ENCODE measurements at regions not wholly inside any gene's neighbourhood (a gene's known extent, or its start where the extent isn't known, plus 50 kb on each side); places are given as distances from the start of the nearest gene placed in this dataset.

DNA sequence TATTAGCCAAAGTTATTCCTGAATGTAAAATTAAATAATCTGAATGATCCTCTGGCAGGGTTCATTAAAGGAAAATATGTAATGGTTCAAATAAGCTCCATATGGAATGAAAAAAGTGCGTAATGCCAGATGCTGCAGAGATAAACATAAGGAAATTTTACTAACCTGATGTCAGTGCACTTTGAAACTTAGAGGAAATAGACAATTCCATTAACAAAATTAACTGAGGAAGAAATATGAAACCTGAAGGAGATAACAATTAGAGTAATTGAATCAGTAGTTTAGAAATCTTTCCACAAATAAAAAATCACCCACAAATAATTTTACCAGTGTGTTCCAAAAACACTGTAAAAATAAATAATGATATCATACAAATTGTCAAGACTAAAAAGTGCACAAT is 387.5 kb downstream of the GRIA2 start:
- no peak overlapping the region for H3K18ac ChIP-seq (ENCODE audit: low read length)
- H3K27me3 ChIP-seq (ENCODE audit: insufficient read depth, low read length) = no peaks in the 10 kb centered on the region
- no peak overlapping the region for H3K14ac ChIP-seq (ENCODE audit: low read length)
- no peak overlapping the region for H4K8ac ChIP-seq (ENCODE audit: low read depth, low read length)
- H3K9ac ChIP-seq (ENCODE audit: low read length) = no peak overlapping the region
- H3K79me1 ChIP-seq (ENCODE audit: low read length) = no peaks in the 10 kb centered on the region
- no peak overlapping the region for H3K4me2 ChIP-seq (ENCODE audit: low read length)
- H3K79me2 ChIP-seq (ENCODE audit: control insufficient read depth, insufficient read depth, low read length, poor library complexity) = no peaks in the 10 kb centered on the region
- no peaks in the 10 kb centered on the region for H3K4me1 ChIP-seq (ENCODE audit: control insufficient read depth in 1 of 2, insufficient read depth in 2 of 2, low read length in 2 of 2)
- no peak for DNase-seq
- no peak overlapping the region for H3K27ac ChIP-seq (ENCODE audit: low read depth, low read length)
- no CpG with 5 or more reads among the region's 1 CpG for WGBS (ENCODE audit: extremely low coverage, insufficient coverage, insufficient read length)
- H2AK5ac ChIP-seq (ENCODE audit: low read length) = no peak overlapping the region
- no peak overlapping the region for H2BK5ac ChIP-seq (ENCODE audit: low read depth, low read length, poor library complexity)
- H4K91ac ChIP-seq (ENCODE audit: low read depth, low read length) = no peak overlapping the region
- no peak overlapping the region for H3K4ac ChIP-seq (ENCODE audit: low read depth, low read length)
- no peak overlapping the region for H2BK120ac ChIP-seq (ENCODE audit: insufficient read depth, low read length, poor library complexity)
- no peak overlapping the region for H2AFZ ChIP-seq (ENCODE audit: insufficient read depth, low read length, poor library complexity)
- H4K12ac ChIP-seq (ENCODE audit: low read depth, low read length) = no peak overlapping the region
- H3K23ac ChIP-seq (ENCODE audit: low read length) = no peak overlapping the region
- H2BK12ac ChIP-seq (ENCODE audit: low read length) = no peak overlapping the region
- no peaks in the 10 kb centered on the region for H3K36me3 ChIP-seq (ENCODE audit: control insufficient read depth in 1 of 2, insufficient read depth in 2 of 2, low read length in 2 of 2)
- H3K9me3 ChIP-seq (ENCODE audit: insufficient read depth, low read depth, low read length) = no peaks in the 10 kb centered on the region
- no peak overlapping the region for H3K4me3 ChIP-seq (ENCODE audit: low read depth, low read length)

DNA sequence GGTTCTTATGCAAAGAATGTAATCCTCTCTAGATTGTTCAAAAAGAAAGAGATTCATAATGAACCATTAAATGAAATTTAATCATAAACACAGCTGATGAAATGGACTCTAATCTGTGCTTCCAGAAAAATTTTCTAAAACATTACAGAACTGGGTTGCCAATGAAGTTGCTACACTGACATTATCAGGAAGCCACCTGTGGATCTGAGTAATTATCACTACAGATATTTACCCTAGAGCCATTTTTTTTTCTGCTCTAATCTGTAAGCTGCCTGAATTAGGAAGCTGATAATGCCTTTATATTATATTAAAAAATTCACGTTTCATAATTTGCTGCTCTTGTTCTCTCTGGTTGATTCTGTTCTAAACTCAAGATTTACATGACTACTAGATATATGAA is 380.1 kb downstream of the GRIA2 start:
- WGBS (ENCODE audit: extremely low coverage, insufficient coverage, insufficient read length) = no CpG with 5 or more reads among the region's 1 CpG
- Histone ChIP-seq H3K4ac (ENCODE audit: low read depth, low read length) (no peak overlapping the region), H3K27me3 (ENCODE audit: insufficient read depth, low read length) (no peaks in the 10 kb centered on the region)

GRCh38 chr4:157591245-157591644 is 370.7 kb downstream of the GRIA2 start:
- Histone ChIP-seq H3K9me3 (ENCODE audit: insufficient read depth, low read depth, low read length) (peaks cover 1% of the 10 kb centered on the region), H2AK5ac (ENCODE audit: low read length) (no peak overlapping the region), H3K18ac (ENCODE audit: low read length) (no peak overlapping the region), H2BK120ac (ENCODE audit: insufficient read depth, low read length, poor library complexity) (no peak overlapping the region), H3K36me3 (ENCODE audit: control insufficient read depth in 1 of 2, insufficient read depth in 2 of 2, low read length in 2 of 2) (no peaks in the 10 kb centered on the region), H3K4me1 (ENCODE audit: control insufficient read depth in 1 of 2, insufficient read depth in 2 of 2, low read length in 2 of 2) (no peaks in the 10 kb centered on the region), H3K14ac (ENCODE audit: low read length) (no peak overlapping the region), H2BK5ac (ENCODE audit: low read depth, low read length, poor library complexity) (no peak overlapping the region), H4K12ac (ENCODE audit: low read depth, low read length) (no peak overlapping the region), H3K4me3 (ENCODE audit: low read depth, low read length) (no peak overlapping the region), H3K27ac (ENCODE audit: low read depth, low read length) (no peak overlapping the region), H3K9ac (ENCODE audit: low read length) (no peak overlapping the region), H2BK12ac (ENCODE audit: low read length) (no peak overlapping the region), H4K8ac (ENCODE audit: low read depth, low read length) (no peak overlapping the region), H3K79me2 (ENCODE audit: control insufficient read depth, insufficient read depth, low read length, poor library complexity) (no peaks in the 10 kb centered on the region), H3K27me3 (ENCODE audit: insufficient read depth, low read length) (no peaks in the 10 kb centered on the region), H3K23ac (ENCODE audit: low read length) (no peak overlapping the region), H3K4me2 (ENCODE audit: low read length) (no peak overlapping the region), H2AFZ (ENCODE audit: insufficient read depth, low read length, poor library complexity) (no peak overlapping the region), H3K79me1 (ENCODE audit: low read length) (no peaks in the 10 kb centered on the region), H3K4ac (ENCODE audit: low read depth, low read length) (no peak overlapping the region), H4K91ac (ENCODE audit: low read depth, low read length) (no peak overlapping the region)
- no peak for DNase-seq

More for the DNA sequence above, 380.1 kb downstream of the GRIA2 start:
- H3K9ac ChIP-seq (ENCODE audit: low read length) = no peak overlapping the region
- no peak overlapping the region for H3K4me3 ChIP-seq (ENCODE audit: low read depth, low read length)
- no peak overlapping the region for H2AK5ac ChIP-seq (ENCODE audit: low read length)
- H3K4me2 ChIP-seq (ENCODE audit: low read length) = no peak overlapping the region
- no peak overlapping the region for H2BK120ac ChIP-seq (ENCODE audit: insufficient read depth, low read length, poor library complexity)
- no peak overlapping the region for H2BK12ac ChIP-seq (ENCODE audit: low read length)
- H3K18ac ChIP-seq (ENCODE audit: low read length) = no peak overlapping the region
- no peak overlapping the region for H3K14ac ChIP-seq (ENCODE audit: low read length)
- H2BK5ac ChIP-seq (ENCODE audit: low read depth, low read length, poor library complexity) = no peak overlapping the region
- H4K8ac ChIP-seq (ENCODE audit: low read depth, low read length) = no peak overlapping the region
- no peaks in the 10 kb centered on the region for H3K36me3 ChIP-seq (ENCODE audit: control insufficient read depth in 1 of 2, insufficient read depth in 2 of 2, low read length in 2 of 2)
- H3K79me2 ChIP-seq (ENCODE audit: control insufficient read depth, insufficient read depth, low read length, poor library complexity) = no peaks in the 10 kb centered on the region
- no peaks in the 10 kb centered on the region for H3K79me1 ChIP-seq (ENCODE audit: low read length)
- H4K12ac ChIP-seq (ENCODE audit: low read depth, low read length) = no peak overlapping the region
- no peak overlapping the region for H3K23ac ChIP-seq (ENCODE audit: low read length)
- no peak for DNase-seq
- H3K9me3 ChIP-seq (ENCODE audit: insufficient read depth, low read depth, low read length) = no peaks in the 10 kb centered on the region
- no peak overlapping the region for H3K27ac ChIP-seq (ENCODE audit: low read depth, low read length)
- H3K4me1 ChIP-seq (ENCODE audit: control insufficient read depth in 1 of 2, insufficient read depth in 2 of 2, low read length in 2 of 2) = no peaks in the 10 kb centered on the region
- no peak overlapping the region for H4K91ac ChIP-seq (ENCODE audit: low read depth, low read length)
- no peak overlapping the region for H2AFZ ChIP-seq (ENCODE audit: insufficient read depth, low read length, poor library complexity)

DNA sequence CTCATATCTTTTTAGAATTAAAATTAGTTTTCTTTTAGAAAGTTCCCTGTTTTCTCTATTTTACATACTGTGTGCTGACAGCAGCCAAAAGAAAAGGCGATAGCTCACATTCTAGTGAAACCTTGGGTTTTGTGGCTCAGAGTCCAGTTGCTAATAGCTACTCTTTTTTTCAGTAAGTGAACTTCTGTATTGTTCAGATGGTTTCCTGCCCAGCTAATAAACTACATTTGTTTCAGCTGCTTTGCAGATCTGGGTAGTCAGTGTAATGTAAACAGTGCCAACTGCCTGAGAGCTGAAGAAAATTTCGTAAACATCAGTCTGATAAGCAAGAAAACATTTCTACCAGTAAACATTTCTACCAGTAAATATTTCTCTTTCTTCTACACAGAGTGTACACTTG is 370.2 kb downstream of the GRIA2 start:
- no peak overlapping the region for H4K91ac ChIP-seq (ENCODE audit: low read depth, low read length)
- WGBS (ENCODE audit: extremely low coverage, insufficient coverage, insufficient read length) = no CpG with 5 or more reads among the region's 2 CpGs
- H2AK5ac ChIP-seq (ENCODE audit: low read length) = no peak overlapping the region
- no peaks in the 10 kb centered on the region for H3K4me1 ChIP-seq (ENCODE audit: control insufficient read depth in 1 of 2, insufficient read depth in 2 of 2, low read length in 2 of 2)
- H4K12ac ChIP-seq (ENCODE audit: low read depth, low read length) = no peak overlapping the region
- H3K14ac ChIP-seq (ENCODE audit: low read length) = no peak overlapping the region
- no peak overlapping the region for H3K4ac ChIP-seq (ENCODE audit: low read depth, low read length)
- no peak overlapping the region for H2AFZ ChIP-seq (ENCODE audit: insufficient read depth, low read length, poor library complexity)
- no peak for DNase-seq
- H3K4me2 ChIP-seq (ENCODE audit: low read length) = no peak overlapping the region
- no peak overlapping the region for H2BK120ac ChIP-seq (ENCODE audit: insufficient read depth, low read length, poor library complexity)
- peaks cover 1% of the 10 kb centered on the region for H3K9me3 ChIP-seq (ENCODE audit: insufficient read depth, low read depth, low read length)
- no peaks in the 10 kb centered on the region for H3K27me3 ChIP-seq (ENCODE audit: insufficient read depth, low read length)
- H3K79me2 ChIP-seq (ENCODE audit: control insufficient read depth, insufficient read depth, low read length, poor library complexity) = no peaks in the 10 kb centered on the region
- no peak overlapping the region for H3K18ac ChIP-seq (ENCODE audit: low read length)
- no peaks in the 10 kb centered on the region for H3K79me1 ChIP-seq (ENCODE audit: low read length)
- no peak overlapping the region for H3K27ac ChIP-seq (ENCODE audit: low read depth, low read length)
- no peak overlapping the region for H4K8ac ChIP-seq (ENCODE audit: low read depth, low read length)
- no peak overlapping the region for H3K23ac ChIP-seq (ENCODE audit: low read length)
- no peak overlapping the region for H2BK5ac ChIP-seq (ENCODE audit: low read depth, low read length, poor library complexity)
- no peaks in the 10 kb centered on the region for H3K36me3 ChIP-seq (ENCODE audit: control insufficient read depth in 1 of 2, insufficient read depth in 2 of 2, low read length in 2 of 2)
- no peak overlapping the region for H3K4me3 ChIP-seq (ENCODE audit: low read depth, low read length)
- H3K9ac ChIP-seq (ENCODE audit: low read length) = no peak overlapping the region
- H2BK12ac ChIP-seq (ENCODE audit: low read length) = no peak overlapping the region

Data from trophoblast cell (in vitro differentiated cells and primary cell).